HEK293 (cell line): ENCODE measurements at regions not wholly inside any gene's neighbourhood (a gene's known extent, or its start where the extent isn't known, plus 50 kb on each side); places are given as distances from the start of the nearest gene placed in this dataset.

ENCODE experiments used
- CTCF ChIA-PET: fragments of 350-600 bp; formaldehyde crosslinking; extraction: SDS; loops from one replicate; lab custom pipeline; 2021; ENCODE audit warnings: antibody characterized with exemption; lab: Yijun Ruan, JAX
- POLR2A ChIA-PET: fragments of 300-600 bp; formaldehyde crosslinking; extraction: SDS; loops from one replicate; lab custom pipeline; 2020; ENCODE audit warnings: antibody characterized with exemption, inconsistent platforms; lab: Yijun Ruan, JAX
- H3K27ac ChIP-seq: fragments of 200-500 bp; sonication (Bioruptor generic); 2 replicates; pipeline ENCODE4 v1.5.1; 2014; ENCODE audit warnings: low read depth, low read length, control low read depth, inconsistent platforms; ENCODE audit errors: extremely low read depth
- H3K36me3 ChIP-seq, 2 experiments: fragments of 200-500 bp in 1 of 2; sonication (Bioruptor generic) in 1 of 2; 1 replicate in 1 of 2; 2 replicates in 1 of 2; pipeline ENCODE4 v1.5.1; 2014 to 2017; ENCODE audit warnings: inconsistent platforms in 2 of 2, low read length in 2 of 2; ENCODE audit not compliant: control insufficient read depth in 2 of 2, insufficient read depth in 1 of 2
- H3K4me1 ChIP-seq: fragments of 200-500 bp; sonication (Bioruptor generic); 2 replicates; pipeline ENCODE4 v1.5.1; 2014; ENCODE audit warnings: mild to moderate bottlenecking, low read length, inconsistent platforms; ENCODE audit not compliant: control insufficient read depth, insufficient read depth
- H3K4me3 ChIP-seq: 2 replicates; pipeline ENCODE4 v1.5.1; 2011; ENCODE audit warnings: low read depth, mild to moderate bottlenecking, control low read depth, low read length, moderate library complexity
- H3K9me3 ChIP-seq: fragments of 200-500 bp; sonication (Bioruptor generic); 2 replicates; pipeline ENCODE4 v1.5.1; 2014; ENCODE audit warnings: low read depth, low read length, inconsistent platforms; ENCODE audit not compliant: control insufficient read depth, insufficient read depth
- ATF2 ChIP-seq: fragments of 450-650 bp; formaldehyde crosslinking; IDR thresholded peaks from 2 replicates; pipeline ENCODE4 v1.5.1; 2016; ENCODE audit warnings: missing biosample characterization, missing genetic modification characterization, low read depth
- KLF16 ChIP-seq: fragments of 450-650 bp; formaldehyde crosslinking; IDR thresholded peaks from 2 replicates; pipeline ENCODE4 v1.5.1; 2017; ENCODE audit warnings: missing biosample characterization, missing genetic modification characterization
- MEIS1 ChIP-seq: sonication (generic); formaldehyde crosslinking; IDR thresholded peaks from 2 replicates; pipeline ENCODE4 v1.8.1; 2022; ENCODE audit warnings: missing genetic modification reagents, mild to moderate bottlenecking, borderline replicate concordance
- PATZ1 ChIP-seq: fragments of 450-650 bp; formaldehyde crosslinking; IDR thresholded peaks from 2 replicates; pipeline ENCODE4 v1.5.1; 2016; ENCODE audit warnings: missing biosample characterization, missing genetic modification characterization
- PRDM6 ChIP-seq: fragments of 450-650 bp; formaldehyde crosslinking; IDR thresholded peaks from 2 replicates; pipeline ENCODE4 v1.5.1; 2017; ENCODE audit warnings: missing biosample characterization, missing genetic modification characterization
- TRIM28 ChIP-seq: IDR thresholded peaks from 2 replicates; pipeline ENCODE4 v1.6.1; 2011; ENCODE audit warnings: low read length, control low read depth, borderline replicate concordance
- ZBTB26 ChIP-seq: fragments of 450-650 bp; formaldehyde crosslinking; optimal IDR thresholded peaks from 2 replicates; pipeline ENCODE3; 2016; ENCODE audit warnings: missing biosample characterization, mild to moderate bottlenecking, missing genetic modification characterization
- ZNF133 ChIP-seq: fragments of 450-650 bp; formaldehyde crosslinking; IDR thresholded peaks from 2 replicates; pipeline ENCODE4 v1.5.1; 2016; ENCODE audit warnings: missing biosample characterization, missing genetic modification characterization
- ZNF140 ChIP-seq: fragments of 450-650 bp; formaldehyde crosslinking; IDR thresholded peaks from 2 replicates; pipeline ENCODE4 v1.5.1; 2016; ENCODE audit warnings: missing biosample characterization, missing genetic modification characterization
- ZNF148 ChIP-seq: fragments of 450-650 bp; formaldehyde crosslinking; IDR thresholded peaks from 2 replicates; pipeline ENCODE4 v1.5.0; 2017; ENCODE audit warnings: missing biosample characterization, missing genetic modification characterization, borderline replicate concordance
- ZNF157 ChIP-seq: fragments of 450-650 bp; formaldehyde crosslinking; IDR thresholded peaks from 2 replicates; pipeline ENCODE4 v1.5.1; 2016; ENCODE audit warnings: missing biosample characterization, missing genetic modification characterization
- ZNF214 ChIP-seq: fragments of 450-650 bp; formaldehyde crosslinking; IDR thresholded peaks from 2 replicates; pipeline ENCODE4 v1.5.1; 2017; ENCODE audit warnings: missing biosample characterization, mild to moderate bottlenecking, missing genetic modification characterization, borderline replicate concordance
- ZNF274 ChIP-seq, 2 experiments: fragments of 200-500 bp in 1 of 2; fragments of 450-650 bp in 1 of 2; sonication (Bioruptor generic) in 1 of 2; formaldehyde crosslinking in 1 of 2; IDR thresholded peaks; 2 replicates each; pipeline versions ENCODE4 v1.5.1 to v1.6.1; 2014 to 2016; ENCODE audit warnings: borderline replicate concordance in 1 of 2, inconsistent platforms in 1 of 2, low read length in 1 of 2, missing biosample characterization in 1 of 2, missing genetic modification characterization in 1 of 2
- ZNF394 ChIP-seq: fragments of 450-650 bp; formaldehyde crosslinking; IDR thresholded peaks from 2 replicates; pipeline ENCODE4 v1.5.1; 2016; ENCODE audit warnings: missing biosample characterization, missing genetic modification characterization, mild to moderate bottlenecking, moderate library complexity, borderline replicate concordance
- ZNF423 ChIP-seq: fragments of 450-650 bp; formaldehyde crosslinking; IDR thresholded peaks from 2 replicates; pipeline ENCODE4 v1.5.1; 2016; ENCODE audit warnings: missing biosample characterization, missing genetic modification characterization
- ZNF488 ChIP-seq: fragments of 450-650 bp; formaldehyde crosslinking; IDR thresholded peaks from 2 replicates; pipeline ENCODE4 v1.5.1; 2016; ENCODE audit warnings: missing biosample characterization, missing genetic modification characterization
- ZNF549 ChIP-seq: fragments of 450-650 bp; IDR thresholded peaks from 2 replicates; pipeline ENCODE4 v1.5.1; 2018; ENCODE audit warnings: missing biosample characterization, missing genetic modification characterization, mild to moderate bottlenecking, inconsistent platforms, moderate library complexity
- ZNF585B ChIP-seq: fragments of 450-650 bp; formaldehyde crosslinking; IDR thresholded peaks from 2 replicates; pipeline ENCODE4 v1.5.1; 2016; ENCODE audit warnings: missing biosample characterization, missing genetic modification characterization
- ZNF677 ChIP-seq: fragments of 450-650 bp; IDR thresholded peaks from 2 replicates; pipeline ENCODE4 v1.5.0; 2018; ENCODE audit warnings: missing biosample characterization, mild to moderate bottlenecking, missing genetic modification characterization, moderate library complexity
- ZNF785 ChIP-seq: fragments of 450-650 bp; formaldehyde crosslinking; IDR thresholded peaks from 2 replicates; pipeline ENCODE4 v1.5.1; 2016; ENCODE audit warnings: missing biosample characterization, missing genetic modification characterization
- ZSCAN16 ChIP-seq: fragments of 450-650 bp; formaldehyde crosslinking; IDR thresholded peaks from 2 replicates; pipeline ENCODE4 v1.5.1; 2016; ENCODE audit warnings: missing biosample characterization, missing genetic modification characterization
- ZSCAN18 ChIP-seq: fragments of 450-650 bp; formaldehyde crosslinking; IDR thresholded peaks from 2 replicates; pipeline ENCODE4 v1.5.1; 2016; ENCODE audit warnings: missing biosample characterization, missing genetic modification characterization
- ZSCAN4 ChIP-seq: fragments of 450-650 bp; formaldehyde crosslinking; IDR thresholded peaks from 2 replicates; pipeline ENCODE4 v1.5.1; 2017; ENCODE audit warnings: missing biosample characterization, missing genetic modification characterization

- POLR2A ChIA-PET = no interaction called here
- H3K9me3 ChIP-seq = no peaks in the 10 kb centered on the region
- H3K27ac ChIP-seq = no peak overlapping the region
- TF ChIP-seq ZNF423 = no peak
- no peak for TF ChIP-seq PRDM6 (tag by site-specific recombination)
- TF ChIP-seq KLF16 = no peak
- no peak for TF ChIP-seq ZNF585B (tag by site-specific recombination)
- no peak for TF ChIP-seq ZNF133 (tag by site-specific recombination)
- no peak for TF ChIP-seq ZNF488
- TF ChIP-seq PATZ1 (tag by site-specific recombination) = no peak
- TF ChIP-seq MEIS1 (CRISPR knock-in tag) = no peak
- TF ChIP-seq ATF2 (tag by site-specific recombination) = no peak
- TF ChIP-seq ZNF549 (tag by site-specific recombination) = no peak
- TF ChIP-seq ZNF157 (tag by site-specific recombination) = no peak
- no peak for TF ChIP-seq ZSCAN4
- no peak for TF ChIP-seq ZNF214 (tag by site-specific recombination)
- no peak for TF ChIP-seq ZNF140 (tag by site-specific recombination)
- TF ChIP-seq ZSCAN18 (tag by site-specific recombination) = no peak
- H3K4me3 ChIP-seq = no peak overlapping the region
- CTCF ChIA-PET = no interaction called here
- no peaks in the 10 kb centered on the region for H3K36me3 ChIP-seq
- H3K4me1 ChIP-seq = no peaks in the 10 kb centered on the region
Measured at GRCh38 chr1:213883618-213884017, 104.2 kb upstream of the PROX1 start.

GRCh38 chr1:213884402-213884801, 103.4 kb upstream of the PROX1 start:
- H3K36me3 ChIP-seq = no peaks in the 10 kb centered on the region
- H3K9me3 ChIP-seq = no peaks in the 10 kb centered on the region
- H3K4me1 ChIP-seq = no peaks in the 10 kb centered on the region
- CTCF ChIA-PET = no interaction called here
- no peak overlapping the region for H3K4me3 ChIP-seq
- POLR2A ChIA-PET = no interaction called here
- no peak overlapping the region for H3K27ac ChIP-seq
- TF ChIP-seq ZNF148 = no peak
- no peak for TF ChIP-seq ZBTB26
- no peak for TF ChIP-seq TRIM28
- no peak for TF ChIP-seq ZSCAN16 (tag by site-specific recombination)
- TF ChIP-seq ZNF677 = no peak
- TF ChIP-seq ZNF274 (IDR thresholded peaks at IDR 0.05; ENCODE audit: low read length) = no peak
- TF ChIP-seq ZNF274 (tag by site-specific recombination; IDR thresholded peaks at IDR 0.05; ENCODE audit: borderline replicate concordance) = no peak
- no peak for TF ChIP-seq ZNF394 (tag by site-specific recombination)
- no peak for TF ChIP-seq ZNF785
